Suprapubic skin (tissue), 4 donors: ENCODE measurements at regions not wholly inside any gene's neighbourhood (a gene's known extent, or its start where the extent isn't known, plus 50 kb on each side); places are given as distances from the start of the nearest gene placed in this dataset.

ENCODE experiments used
- DNase-seq, 2 donors: peaks; one replicate each; pipeline ENCODE4 v3.0.0-alpha.2; 2019; ENCODE audit warnings: low spot score in 2 of 2
- H3K27ac ChIP-seq: fragments of 200-600 bp; sonication (generic); one replicate; pipeline ENCODE4 v1.5.1; 2019
- H3K27me3 ChIP-seq: fragments of 200-600 bp; sonication (generic); one replicate; pipeline ENCODE4 v1.5.1; 2019
- H3K36me3 ChIP-seq: fragments of 200-600 bp; sonication (generic); one replicate; pipeline ENCODE4 v1.5.1; 2019
- H3K4me1 ChIP-seq: fragments of 200-600 bp; sonication (generic); one replicate; pipeline ENCODE4 v1.5.1; 2019
- H3K4me3 ChIP-seq: fragments of 200-600 bp; sonication (generic); one replicate; pipeline ENCODE4 v1.5.1; 2019; ENCODE audit warnings: mild to moderate bottlenecking
- H3K9me3 ChIP-seq: fragments of 200-600 bp; sonication (generic); one replicate; pipeline ENCODE4 v1.5.1; 2019
- CTCF ChIP-seq, 2 donors: fragments of 200-600 bp in 1 of 2; fragments of 450-650 bp in 1 of 2; sonication (generic) in 1 of 2; IDR thresholded peaks; one replicate each; pipeline ENCODE4 v1.5.1; 2016 to 2019; ENCODE audit warnings: antibody characterized with exemption in 2 of 2, mild to moderate bottlenecking in 1 of 2, moderate library complexity in 1 of 2
- EP300 ChIP-seq: sonication (generic); formaldehyde crosslinking; IDR thresholded peaks from one replicate; pipeline ENCODE4 v1.6.1; 2017; ENCODE audit warnings: antibody characterized with exemption
- POLR2A ChIP-seq, 2 donors: fragments of 450-650 bp; IDR thresholded peaks; one replicate each; pipeline ENCODE4 v1.6.1; 2017; ENCODE audit warnings: antibody characterized with exemption in 2 of 2, mild to moderate bottlenecking in 2 of 2, moderate library complexity in 2 of 2
- POLR2AphosphoS5 ChIP-seq, 3 donors: sonication (generic); formaldehyde crosslinking; IDR thresholded peaks; one replicate each; pipeline ENCODE4 v1.6.1; 2017; ENCODE audit warnings: antibody characterized with exemption in 3 of 3
- WGBS: methylation state at CpG from one replicate; pipeline ENCODE4 v1.1.5; 2018; 5-methylcytosine and 5-hydroxymethylcytosine counted together

- Histone ChIP-seq H3K27ac (no peak overlapping the region), H3K9me3 (no peaks in the 10 kb centered on the region), H3K36me3 (no peaks in the 10 kb centered on the region), H3K4me1 (peaks cover 49% of the 10 kb centered on the region), H3K4me3 (no peak overlapping the region), H3K27me3 (peaks cover 7% of the 10 kb centered on the region)
- no peak for TF ChIP-seq CTCF (IDR thresholded peaks at IDR 0.05)
- TF ChIP-seq POLR2AphosphoS5 (IDR thresholded peaks at IDR 0.05) = no peak
- no peak for TF ChIP-seq POLR2A (IDR thresholded peaks at IDR 0.05)
- TF ChIP-seq EP300 = no peak
- WGBS = 60% methylated on average over 17 of the region's 17 CpGs
- no peak for DNase-seq
Measured at GRCh38 chr1:22252251-22252650, 109.4 kb upstream of the WNT4 start.

GRCh38 chr1:22253012-22253790 is 110.3 kb upstream of the WNT4 start:
- Histone ChIP-seq H3K4me1 (peaks cover 49% of the 10 kb centered on the region), H3K27me3 (peaks cover 3% of the 10 kb centered on the region), H3K4me3 (no peak overlapping the region), H3K27ac (no peak overlapping the region), H3K36me3 (no peaks in the 10 kb centered on the region), H3K9me3 (no peaks in the 10 kb centered on the region)
- WGBS = 29% methylated on average over 16 of the region's 16 CpGs
- DNase-seq = no peak
- TF ChIP-seq POLR2A (IDR thresholded peaks at IDR 0.05) (no peak), CTCF (IDR thresholded peaks at IDR 0.05) (no peak), EP300 (no peak), POLR2AphosphoS5 (IDR thresholded peaks at IDR 0.05) (no peak)

- Histone ChIP-seq H3K4me1 (peaks cover 42% of the 10 kb centered on the region), H3K27ac (no peak overlapping the region), H3K36me3 (no peaks in the 10 kb centered on the region), H3K9me3 (no peaks in the 10 kb centered on the region), H3K27me3 (no peaks in the 10 kb centered on the region), H3K4me3 (no peak overlapping the region)
- WGBS = 68% methylated on average over 7 of the region's 7 CpGs
- no peak for TF ChIP-seq EP300
- TF ChIP-seq POLR2A (IDR thresholded peaks at IDR 0.05) = no peak
- TF ChIP-seq POLR2AphosphoS5 (IDR thresholded peaks at IDR 0.05) = no peak
- TF ChIP-seq CTCF (IDR thresholded peaks at IDR 0.05) = no peak
- DNase-seq = no peak
Measured at GRCh38 chr1:22254756-22255155, 111.9 kb upstream of the WNT4 start.

- no peak for DNase-seq
- Histone ChIP-seq H3K27me3 (no peaks in the 10 kb centered on the region), H3K4me1 (peaks cover 40% of the 10 kb centered on the region), H3K9me3 (no peaks in the 10 kb centered on the region), H3K36me3 (no peaks in the 10 kb centered on the region), H3K27ac (no peak overlapping the region), H3K4me3 (no peak overlapping the region)
- 76% methylated on average over 9 of the region's 11 CpGs for WGBS
- TF ChIP-seq POLR2AphosphoS5 (IDR thresholded peaks at IDR 0.05) (no peak), CTCF (IDR thresholded peaks at IDR 0.05) (no peak)
Measured at GRCh38 chr1:22255341-22256212, 112.7 kb upstream of the WNT4 start.

- no peak for DNase-seq
- H3K9me3 ChIP-seq = no peaks in the 10 kb centered on the region
- H3K27me3 ChIP-seq = no peaks in the 10 kb centered on the region
- TF ChIP-seq POLR2A (IDR thresholded peaks at IDR 0.05) = no peak
- TF ChIP-seq EP300 = no peak
- TF ChIP-seq POLR2AphosphoS5 (IDR thresholded peaks at IDR 0.05) = no peak
- no peak for TF ChIP-seq CTCF (IDR thresholded peaks at IDR 0.05)
- H3K4me1 ChIP-seq = peaks cover 42% of the 10 kb centered on the region
- no peak overlapping the region for H3K27ac ChIP-seq
- no peak overlapping the region for H3K4me3 ChIP-seq
- WGBS = 94% methylated on average over 3 of the region's 3 CpGs
- no peaks in the 10 kb centered on the region for H3K36me3 ChIP-seq
Measured at GRCh38 chr1:22256213-22256512, 113.3 kb upstream of the WNT4 start.
